GM21360 (cell line): ENCODE measurements at regions not wholly inside any gene's neighbourhood (a gene's known extent, or its start where the extent isn't known, plus 50 kb on each side); places are given as distances from the start of the nearest gene placed in this dataset.
"Not testable (repeated sequence)": the region's sequence is repeated elsewhere in the genome, so short reads cannot be mapped to it uniquely, and the experiment has no call there.

Source experiments
- ATAC-seq: cut with Tn5 transposase; IDR thresholded peaks from one replicate; pipeline ENCODE4 v1.9.1; 2021; ENCODE audit warnings: mild to moderate bottlenecking, moderate library complexity; ENCODE audit not compliant: unreplicated experiment

DNA sequence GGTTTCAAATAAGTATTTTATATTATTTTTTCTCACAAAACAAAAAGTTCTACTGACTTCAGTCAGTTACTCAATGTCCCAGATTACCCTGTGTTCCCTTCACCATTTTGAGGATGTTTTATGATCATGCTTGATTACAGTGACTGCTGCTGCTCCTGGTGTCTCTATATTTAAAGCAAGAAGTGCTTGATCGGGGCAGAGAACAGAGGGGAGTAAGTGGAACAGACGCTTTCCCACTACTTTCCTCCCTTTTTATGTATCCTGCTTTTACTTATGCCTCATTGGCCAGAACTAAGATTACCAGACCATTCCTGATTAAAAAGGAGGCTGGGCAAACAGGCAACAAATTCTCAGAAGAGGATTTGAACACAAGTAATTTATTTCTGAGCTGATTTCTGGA lies 612.1 kb downstream of the VGLL3 start:
- ATAC-seq: no peak

DNA sequence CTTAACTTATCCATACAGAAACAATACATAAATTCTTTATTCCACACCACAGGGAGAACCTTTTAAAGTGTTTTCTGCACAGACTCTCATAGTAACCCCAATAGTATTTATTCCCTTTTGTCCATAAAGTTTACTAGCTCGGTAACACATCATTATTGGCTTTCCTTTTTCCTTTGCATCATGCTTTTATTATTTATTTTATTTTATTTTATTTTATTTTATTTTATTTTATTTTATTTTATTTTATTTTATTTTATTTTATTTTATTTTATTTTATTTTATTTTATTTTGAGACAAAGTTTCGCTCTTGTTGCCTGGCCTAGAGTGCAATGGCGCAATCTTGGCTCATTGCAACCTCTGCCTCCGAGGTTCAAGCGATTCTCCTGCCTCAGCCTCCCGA lies 655.4 kb downstream of the VGLL3 start:
- ATAC-seq: not testable (repeated sequence)

DNA sequence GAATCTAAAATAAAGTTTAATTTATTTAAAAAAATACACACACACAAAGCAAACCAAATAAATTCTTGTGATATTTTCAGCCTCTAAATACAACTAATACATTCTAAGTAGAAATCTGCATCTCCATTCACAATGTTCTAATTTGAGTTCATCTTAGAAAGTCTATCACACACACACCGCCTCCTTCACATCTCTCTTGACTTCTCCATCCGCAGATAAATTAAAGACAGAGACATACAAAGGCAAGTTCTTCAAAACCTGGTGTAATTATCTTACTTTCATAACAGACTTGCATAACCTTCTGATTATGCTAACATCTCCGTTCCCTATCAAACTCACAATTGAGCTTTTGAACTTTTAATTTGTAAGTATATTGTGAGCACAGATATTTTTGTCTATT lies 657.3 kb downstream of the VGLL3 start:
- no peak for ATAC-seq

DNA sequence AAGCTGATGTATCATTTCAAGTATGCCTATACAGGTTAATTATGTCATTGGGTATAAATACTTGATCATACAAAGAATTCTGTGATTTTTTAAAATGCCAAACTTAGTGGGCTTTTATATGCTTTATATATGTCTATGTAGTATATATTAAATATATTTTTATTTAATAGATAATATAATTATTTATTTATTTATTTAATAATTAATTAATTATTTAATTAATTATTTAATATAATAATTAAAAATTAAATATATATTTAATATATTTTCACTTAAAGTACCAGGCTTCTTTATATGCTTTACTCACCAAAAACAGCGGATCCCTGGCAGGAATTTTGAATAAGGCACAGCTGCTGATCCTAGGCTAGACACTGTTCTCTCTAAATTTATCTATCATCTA lies 687.0 kb downstream of the VGLL3 start:
- ATAC-seq: no peak

DNA sequence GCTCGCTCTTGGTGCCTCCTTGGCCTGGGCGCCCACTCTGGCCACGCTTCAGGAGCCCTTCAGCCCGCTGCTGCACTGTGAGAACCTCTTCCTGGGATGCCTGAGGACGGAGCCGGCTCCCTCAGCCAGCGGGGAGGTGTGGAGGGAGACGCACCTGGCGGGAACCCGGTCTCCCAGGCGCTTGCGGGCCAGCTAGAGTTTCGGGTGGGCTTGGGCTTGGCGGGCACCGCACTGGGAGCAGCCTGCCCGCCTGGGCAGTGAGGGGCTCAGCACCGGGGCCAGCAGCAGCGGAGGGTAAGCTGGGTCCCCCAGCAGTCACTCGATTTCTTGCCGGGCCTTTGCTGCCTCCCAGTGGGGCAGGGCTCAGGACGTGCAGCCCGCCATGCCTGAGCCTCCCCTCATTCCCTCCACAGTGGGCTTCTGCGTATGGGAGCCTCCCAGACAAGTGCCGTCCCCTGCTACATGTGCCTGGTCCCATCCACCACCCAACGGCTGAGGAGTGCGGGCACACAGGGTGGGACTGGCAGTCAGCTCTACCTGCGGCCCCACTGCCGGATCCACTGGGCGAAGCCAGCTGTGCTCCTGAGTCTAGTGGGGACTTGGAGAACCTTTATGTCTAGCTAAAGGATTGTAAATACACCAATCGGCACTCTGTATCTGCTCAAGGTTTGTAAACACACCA lies 708.7 kb downstream of the VGLL3 start:
- ATAC-seq: no peak

DNA sequence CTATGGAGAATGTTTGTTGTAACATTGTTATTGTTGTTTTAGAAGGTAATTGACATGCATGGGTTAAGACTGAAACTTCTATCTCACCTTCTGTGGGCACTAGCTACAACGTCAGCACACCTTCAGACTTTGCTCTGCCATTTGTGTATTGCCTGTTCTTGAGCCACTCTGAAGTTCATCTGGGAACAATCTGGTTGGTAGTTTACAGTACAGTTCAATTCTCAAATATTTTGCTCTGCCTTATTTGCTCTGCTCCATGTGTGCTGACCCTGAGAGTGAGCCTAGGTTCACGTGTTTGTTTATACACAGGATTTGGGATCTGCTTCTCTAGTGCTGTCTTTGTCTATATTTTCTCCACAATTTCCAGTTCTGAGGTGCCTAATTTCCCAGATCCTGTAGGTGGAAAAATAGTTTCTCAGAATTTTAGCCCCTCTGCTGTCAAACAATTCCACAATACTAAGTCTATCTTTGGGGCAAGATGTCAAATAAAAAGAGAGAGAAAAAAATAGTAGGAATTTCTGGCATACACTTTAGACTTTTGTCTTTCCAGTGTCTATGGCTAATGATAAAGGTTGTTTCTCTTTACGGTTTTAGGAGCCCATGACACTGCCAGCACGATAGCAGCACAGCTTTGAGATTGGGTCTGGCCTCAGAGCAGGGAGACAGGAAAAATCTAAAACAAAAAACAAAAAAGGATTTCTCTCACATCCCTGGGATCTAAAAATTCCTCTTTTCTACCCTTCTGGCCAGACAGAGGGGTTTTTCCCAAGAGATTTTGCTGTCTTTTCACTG lies 721.4 kb downstream of the VGLL3 start:
- no peak for ATAC-seq

DNA sequence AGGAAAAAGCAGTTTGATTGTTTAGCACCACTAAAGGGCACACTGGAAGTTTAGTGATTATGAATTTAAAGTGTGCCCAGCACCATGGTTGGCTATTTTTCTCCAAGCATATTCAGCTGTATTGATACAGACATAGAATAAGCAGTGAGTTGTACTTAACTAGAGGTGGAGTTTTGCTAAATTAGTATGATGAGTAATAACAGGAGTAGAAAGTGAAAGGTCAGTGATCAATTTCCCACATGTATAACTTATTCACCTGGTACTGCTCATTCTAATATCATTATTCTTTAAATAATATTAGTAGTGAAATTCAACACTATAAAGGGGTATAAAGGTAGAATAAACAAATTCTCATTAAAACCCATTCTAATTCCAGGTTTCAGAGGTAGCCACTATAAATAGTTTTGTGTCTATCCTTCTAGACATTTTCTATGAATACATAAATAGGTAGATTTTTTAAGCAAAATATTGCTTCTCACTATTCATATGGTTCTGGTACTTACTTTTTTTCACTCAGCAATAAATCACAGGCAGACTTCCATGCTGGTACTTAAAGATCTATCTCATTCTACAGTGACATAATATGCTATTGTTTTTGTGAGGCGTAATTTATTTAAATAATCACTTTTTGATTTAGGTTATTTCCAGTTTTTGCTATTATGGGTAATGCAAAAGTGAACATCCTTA lies 732.9 kb downstream of the VGLL3 start:
- peak; percentile 67 for ATAC-seq

DNA sequence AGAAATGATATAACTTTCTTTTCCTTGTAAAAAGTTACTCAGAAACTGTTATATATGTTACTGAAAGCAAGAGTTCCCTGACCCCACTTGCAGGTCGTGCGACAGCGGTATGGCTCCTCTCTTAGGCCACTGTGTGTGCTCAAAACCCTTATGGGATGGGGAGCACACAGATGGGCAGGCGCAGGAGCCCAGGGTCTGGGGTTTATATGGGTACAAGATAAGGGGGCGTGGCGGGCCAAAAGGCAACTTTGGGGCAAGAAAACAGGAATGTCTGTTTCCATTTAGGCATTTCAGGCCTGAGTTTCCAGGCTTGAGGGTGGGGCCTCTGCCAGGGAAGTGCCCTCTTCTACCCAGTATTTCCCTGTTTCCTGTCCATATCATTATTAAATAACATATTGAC lies 736.5 kb downstream of the VGLL3 start:
- no peak for ATAC-seq

DNA sequence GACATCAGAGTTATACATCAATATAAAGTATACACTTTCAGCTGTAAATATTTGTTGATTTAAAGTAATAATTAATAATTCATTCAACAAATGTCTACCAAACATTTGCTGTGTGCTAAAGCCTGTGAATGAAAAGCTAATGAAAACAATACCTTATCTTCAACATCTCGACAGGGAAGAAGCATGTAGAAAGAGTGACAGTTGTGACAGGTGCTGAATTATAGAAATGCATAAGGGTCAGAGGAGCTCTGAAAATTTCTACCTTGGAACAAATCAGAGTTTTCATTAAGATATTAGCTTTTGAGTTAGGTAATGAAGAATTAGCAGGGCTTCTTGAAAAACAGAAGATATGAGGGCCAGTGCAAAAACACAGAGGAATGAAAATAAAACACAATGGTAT lies 739.2 kb downstream of the VGLL3 start:
- no peak for ATAC-seq

DNA sequence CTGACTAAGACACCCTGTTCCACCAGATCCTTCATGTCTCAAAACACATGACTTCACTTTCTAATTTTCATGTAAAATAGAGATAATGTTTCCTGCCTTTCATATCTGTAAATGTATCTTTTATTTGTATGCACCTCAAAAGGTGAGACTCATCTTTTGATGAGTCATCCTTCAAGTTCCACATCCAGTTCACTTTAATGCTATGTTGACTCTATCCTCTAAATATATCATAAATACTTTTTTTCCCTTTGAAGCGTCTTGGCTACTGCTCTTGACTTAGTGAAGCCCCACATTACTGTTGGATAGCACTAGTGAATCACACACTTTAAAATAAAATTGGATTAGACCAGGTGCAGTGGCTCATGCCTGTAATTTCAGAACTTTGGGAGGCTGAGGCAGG lies 741.1 kb downstream of the VGLL3 start:
- no peak for ATAC-seq

DNA sequence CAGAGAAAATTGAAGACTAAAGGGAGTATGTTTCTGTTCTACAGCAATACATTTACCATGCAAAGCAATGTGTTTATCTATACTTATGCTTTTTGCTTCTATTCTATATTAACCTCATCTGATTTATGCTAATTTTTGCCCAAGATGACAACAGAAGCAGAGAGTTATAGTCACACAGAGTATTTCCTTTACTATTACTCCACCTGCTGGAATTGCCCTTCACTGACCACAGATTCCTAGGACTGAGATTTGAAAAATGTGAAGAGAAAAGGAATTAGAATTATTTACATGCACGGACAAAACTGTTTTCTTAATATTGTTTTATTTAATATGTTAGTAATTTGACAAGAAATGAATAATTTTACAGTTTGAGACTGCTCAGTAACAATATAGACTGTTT lies 745.6 kb downstream of the VGLL3 start:
- ATAC-seq: no peak

DNA sequence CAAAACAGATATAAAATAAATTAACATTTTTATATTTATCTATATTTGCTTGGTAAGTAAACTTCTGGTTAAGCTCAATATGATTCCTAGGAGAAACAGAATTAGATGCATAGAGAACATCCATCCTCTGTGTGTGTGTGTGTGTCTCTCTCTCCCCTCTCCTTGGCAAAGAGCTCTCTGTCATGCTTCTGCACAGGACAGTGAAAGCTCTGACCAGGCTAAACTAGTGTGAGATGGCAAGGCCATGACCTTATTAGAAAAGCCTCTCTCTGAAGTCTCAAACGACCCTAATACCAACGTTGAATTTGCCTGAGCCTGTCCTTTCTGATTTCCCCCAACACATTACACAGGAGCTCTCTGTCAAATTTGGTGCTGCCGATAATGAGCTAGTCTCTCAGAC lies 746.0 kb downstream of the VGLL3 start:
- no peak for ATAC-seq

DNA sequence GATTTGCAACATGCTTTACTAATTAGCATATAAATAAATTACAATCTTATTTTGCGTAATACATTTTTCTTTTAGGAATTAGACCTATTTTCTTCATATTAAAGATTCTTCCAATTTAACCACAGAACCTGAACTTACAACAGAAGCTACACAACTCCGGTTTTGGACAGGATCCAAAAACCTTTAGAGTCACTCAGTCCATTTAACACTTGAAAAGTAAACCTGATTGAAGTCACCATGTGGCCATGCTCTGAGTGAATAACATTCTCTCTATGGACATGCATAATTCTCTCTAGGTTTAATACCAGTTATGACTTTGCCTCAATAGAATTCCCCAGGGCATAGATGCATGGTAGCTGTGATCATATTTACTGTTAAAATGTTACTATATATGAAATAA lies 751.0 kb downstream of the VGLL3 start:
- no peak for ATAC-seq

DNA sequence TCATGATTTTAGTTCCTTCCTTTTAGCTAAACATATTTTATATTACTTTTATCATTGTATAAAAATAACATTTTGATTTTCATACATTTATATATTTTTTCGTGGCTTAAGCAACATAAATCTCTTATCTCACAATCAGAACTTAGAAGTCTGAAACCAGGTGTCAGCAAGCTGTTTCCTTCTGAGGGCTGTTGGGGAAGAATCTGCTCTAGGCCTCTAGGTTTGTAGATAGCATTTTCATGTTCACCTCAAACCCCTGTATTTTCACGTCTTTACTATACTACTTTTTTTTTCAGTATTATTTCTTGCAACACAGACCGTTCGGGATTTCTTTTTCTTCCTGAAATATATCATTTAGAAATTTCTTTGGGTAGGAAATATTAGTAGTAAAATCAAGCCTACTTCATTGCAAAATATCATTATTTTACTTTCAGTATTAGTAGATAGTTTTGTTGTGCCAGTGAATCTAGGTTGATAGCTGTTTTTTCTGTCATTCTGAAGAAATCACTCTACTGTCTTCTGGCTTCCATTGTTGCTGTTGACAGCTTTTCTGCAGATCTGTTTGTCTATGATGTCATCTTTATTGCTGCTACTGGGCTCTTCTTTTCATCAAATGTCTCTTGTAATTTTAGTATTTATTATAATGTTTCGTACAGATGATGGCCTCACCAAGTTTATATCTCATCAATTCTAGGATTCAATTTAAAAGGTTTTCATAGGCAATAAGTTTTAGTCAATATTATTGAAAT lies 756.3 kb downstream of the VGLL3 start:
- no peak for ATAC-seq

DNA sequence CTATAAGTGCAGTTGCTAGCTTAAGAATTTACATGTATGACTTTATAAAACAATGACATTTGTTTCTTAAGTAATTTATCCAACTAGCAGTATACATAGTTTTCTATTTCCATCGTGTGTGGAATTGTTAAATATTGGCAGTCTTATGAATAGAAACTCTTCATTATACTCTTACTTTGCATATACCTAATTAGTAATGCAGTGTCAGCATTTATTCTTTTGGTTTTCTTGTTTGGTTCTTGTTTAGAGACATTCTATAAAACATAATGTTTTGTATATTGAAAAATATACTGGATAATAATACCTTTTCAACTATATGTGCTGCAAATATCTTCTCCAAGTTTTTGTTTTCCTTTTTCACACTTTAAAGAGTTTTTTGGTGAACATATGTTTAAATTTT lies 760.2 kb downstream of the VGLL3 start:
- ATAC-seq: no peak

DNA sequence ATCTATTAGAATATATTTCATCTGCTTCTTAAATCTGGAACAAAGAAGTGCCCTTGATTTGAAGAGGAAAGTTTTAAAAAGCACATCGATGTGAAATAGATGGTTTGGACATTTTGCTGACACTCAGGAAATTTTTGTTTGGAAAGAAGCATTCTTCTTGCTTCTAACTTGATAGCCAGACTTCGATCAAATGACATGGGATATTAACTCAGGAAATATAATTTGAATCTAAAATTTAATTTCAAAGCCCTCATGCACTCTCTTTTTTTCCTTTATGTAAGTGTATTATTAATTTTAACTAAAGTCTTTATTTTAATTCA lies 761.2 kb downstream of the VGLL3 start:
- no peak for ATAC-seq

DNA sequence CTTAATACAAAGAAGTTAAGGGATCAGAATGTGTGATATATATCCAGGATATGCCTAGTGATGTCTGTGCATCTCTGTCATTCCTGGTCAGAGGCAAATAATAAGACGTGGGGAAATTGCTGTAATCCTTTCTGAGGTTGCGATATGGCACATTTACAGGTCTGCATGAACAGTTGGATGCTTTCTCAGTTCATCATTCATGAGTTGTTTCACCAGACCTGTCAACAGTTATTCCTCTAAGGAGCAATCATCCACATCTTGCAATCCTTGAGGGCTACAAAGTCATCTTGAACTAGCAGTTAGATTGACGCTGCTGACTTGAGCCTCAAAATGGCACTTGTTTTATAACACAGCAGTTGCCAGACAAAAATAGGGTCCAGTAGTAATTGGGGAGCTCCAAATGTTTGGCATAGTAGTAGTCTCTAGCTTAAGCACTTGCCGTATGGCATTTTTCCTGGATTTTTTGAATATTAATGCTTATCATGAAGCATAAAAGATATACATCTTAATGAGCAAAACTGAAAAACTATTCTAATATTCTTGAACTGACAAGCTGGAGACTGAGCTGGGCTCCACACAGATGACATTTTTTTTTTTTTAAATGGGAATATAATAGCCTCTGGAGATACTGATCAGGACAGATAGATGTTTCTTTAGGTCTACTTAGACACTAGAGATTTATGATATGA lies 761.7 kb downstream of the VGLL3 start:
- ATAC-seq: no peak

DNA sequence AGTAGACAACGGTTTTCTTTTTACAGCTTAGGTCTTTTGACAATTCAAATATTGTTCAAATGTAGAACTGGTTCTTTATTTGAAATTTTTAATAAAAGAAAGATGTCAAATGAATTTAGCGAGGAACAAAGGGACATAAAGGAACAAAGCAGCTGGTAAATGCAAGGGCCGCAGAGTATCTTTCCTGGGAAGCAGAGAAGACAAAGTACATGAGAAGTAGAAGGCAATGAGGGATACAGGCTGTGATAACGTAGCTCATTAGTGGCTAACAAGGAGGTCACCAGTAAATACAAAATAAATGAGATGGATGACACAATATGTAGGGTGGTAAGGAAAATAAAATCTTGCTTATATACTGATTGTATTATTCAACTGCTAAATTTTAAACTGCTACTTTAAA lies 762.8 kb downstream of the VGLL3 start:
- no peak for ATAC-seq

DNA sequence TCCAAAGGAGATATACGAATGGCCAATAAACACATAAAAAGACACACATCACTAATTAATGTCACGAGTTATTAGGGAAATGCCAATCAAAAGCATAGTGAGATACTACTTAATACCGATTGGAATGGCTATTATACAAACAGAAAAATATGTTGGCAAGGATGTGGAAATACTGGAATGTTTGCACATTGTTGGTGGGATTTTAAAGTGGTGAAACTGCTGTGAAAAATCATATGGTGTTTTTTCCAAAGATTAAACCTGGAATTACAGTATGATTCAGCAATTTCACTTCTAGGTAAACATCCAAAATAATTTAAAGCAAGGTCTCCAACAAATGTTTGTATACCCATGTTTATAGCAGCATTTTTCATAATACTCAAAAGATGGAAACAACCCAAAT lies 765.5 kb downstream of the VGLL3 start:
- ATAC-seq: no peak

DNA sequence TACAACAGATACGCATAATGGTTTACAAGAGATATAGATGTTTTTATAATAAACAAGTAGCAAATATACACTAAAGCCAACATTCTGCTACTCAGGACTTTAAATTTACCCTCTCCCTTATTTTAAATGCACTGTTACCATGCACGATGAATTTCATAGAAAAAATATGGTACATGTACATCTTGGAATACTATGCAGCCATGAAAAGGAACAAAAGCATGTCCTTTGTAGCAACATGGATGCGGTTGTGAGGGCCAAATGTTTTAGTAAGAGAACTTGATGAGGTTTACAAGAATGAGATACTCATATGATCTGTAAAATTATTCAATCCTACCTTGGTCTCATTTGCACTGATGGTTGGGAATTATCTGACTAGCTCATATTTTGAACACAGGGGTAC lies 769.3 kb downstream of the VGLL3 start:
- ATAC-seq: no peak

DNA sequence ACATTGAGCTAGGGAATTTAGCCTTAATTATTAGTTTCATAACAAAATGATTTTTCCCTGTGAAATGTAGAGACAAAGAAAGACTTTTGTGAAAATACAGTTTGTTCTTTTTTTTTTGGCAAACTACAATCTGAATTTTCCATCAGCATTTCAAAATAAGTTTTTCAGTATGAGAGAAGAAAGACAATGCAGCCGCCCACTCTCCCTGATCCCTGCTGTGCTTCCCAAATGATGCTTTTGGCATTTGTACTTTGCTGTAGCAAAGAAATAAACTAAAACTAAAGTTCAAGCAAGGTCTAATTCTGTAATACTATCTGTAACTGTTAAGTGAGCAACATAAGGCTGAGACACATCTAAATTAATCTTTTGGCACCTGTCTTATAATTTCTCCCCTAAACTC lies 782.2 kb downstream of the VGLL3 start:
- no peak for ATAC-seq
